Spleen (tissue), 7 donors: ENCODE measurements at regions not wholly inside any gene's neighbourhood (a gene's known extent, or its start where the extent isn't known, plus 50 kb on each side); places are given as distances from the start of the nearest gene placed in this dataset.

Experiments used
- CTCF ChIP-seq, 11 experiments: fragments of 200-600 bp in 7 of 11; fragments of 450-650 bp in 4 of 11; sonication (generic) in 4 of 11; IDR thresholded peaks in 8 of 11; conservative IDR thresholded peaks in 3 of 11; 1 replicate in 7 of 11; 2 replicates in 4 of 11; pipeline versions ENCODE4 v1.4.0 to v1.8.0; 2016 to 2021; ENCODE audit warnings: antibody characterized with exemption in 11 of 11, inconsistent platforms in 4 of 11, mild to moderate bottlenecking in 1 of 11
- POLR2A ChIP-seq, 3 donors: fragments of 450-650 bp; IDR thresholded peaks; one replicate each; pipeline ENCODE4 v1.5.1; 2017; ENCODE audit warnings: antibody characterized with exemption in 3 of 3, mild to moderate bottlenecking in 1 of 3
- POLR2AphosphoS5 ChIP-seq, 3 donors: sonication (generic); formaldehyde crosslinking; IDR thresholded peaks; one replicate each; pipeline ENCODE4 v1.5.1; 2017; ENCODE audit warnings: antibody characterized with exemption in 3 of 3
- donor health status: DM: no; HTN: no; CAD: no; lungs with moderate emphysema.
- donor health status: DM: no; HTN: no; CAD: no.
- donor health status: DM: no; HTN: no; CAD: no.

- no peak for TF ChIP-seq CTCF (IDR thresholded peaks at IDR 0.05 in 8 of 11, conservative IDR thresholded peaks at IDR 0.05 in 3 of 11)
- TF ChIP-seq POLR2A (IDR thresholded peaks at IDR 0.05) = no peak
- no peak for TF ChIP-seq POLR2AphosphoS5 (IDR thresholded peaks at IDR 0.05)
These were observed 146.0 kb upstream of the SOX11 start for GRCh38 chr2:5546181-5546580.
